ENCODE measurements at regions not wholly inside any gene's neighbourhood (a gene's known extent, or its start where the extent isn't known, plus 50 kb on each side); places are given as distances from the start of the nearest gene placed in this dataset.
"Not testable (repeated sequence)": the region's sequence is repeated elsewhere in the genome, so short reads cannot be mapped to it uniquely, and the experiment has no call there.

- peak; percentile 88 for DNase-seq
Measured at GRCh38 chr7:81887098-81888090, 117.5 kb upstream of the HGF start.

GRCh38 chr7:81886211-81886764 lies 116.4 kb upstream of the HGF start:
- DNase-seq, result peak; percentile 18

GRCh38 chr7:81884817-81885216 lies 115.0 kb upstream of the HGF start:
- DNase-seq, result no peak

GRCh38 chr7:81883801-81884393 lies 114.0 kb upstream of the HGF start:
- no peak for DNase-seq

- no peak for DNase-seq
Measured at GRCh38 chr7:81882086-81882485, 112.2 kb upstream of the HGF start.

- no peak for DNase-seq
Measured at GRCh38 chr7:81877890-81878289, 108.0 kb upstream of the HGF start.

GRCh38 chr7:81873559-81873958 lies 103.7 kb upstream of the HGF start:
- DNase-seq, result no peak

- no peak for DNase-seq
Measured at GRCh38 chr7:81871606-81872265, 101.9 kb upstream of the HGF start.

- no peak for DNase-seq
Measured at GRCh38 chr7:81870608-81871007, 100.8 kb upstream of the HGF start.

GRCh38 chr7:81869670-81870069 lies 99.8 kb upstream of the HGF start:
- DNase-seq, result peak; percentile 55

- DNase-seq, result no peak
Measured at GRCh38 chr7:81865754-81866153, 95.9 kb upstream of the HGF start.

GRCh38 chr7:81859433-81859832 lies 89.6 kb upstream of the HGF start:
- no peak for DNase-seq

- DNase-seq, result not testable (repeated sequence)
Measured at GRCh38 chr7:81858820-81859219, 89.0 kb upstream of the HGF start.

GRCh38 chr7:81857385-81857784 lies 87.5 kb upstream of the HGF start:
- DNase-seq, result no peak

- DNase-seq, result no peak
Measured at GRCh38 chr7:81854518-81854917, 84.7 kb upstream of the HGF start.

- no peak for DNase-seq
Measured at GRCh38 chr7:81852701-81853100, 82.9 kb upstream of the HGF start.

GRCh38 chr7:81851413-81851812 lies 81.6 kb upstream of the HGF start:
- no peak for DNase-seq

- DNase-seq, result peak; percentile 69
Measured at GRCh38 chr7:81846398-81846797, 76.6 kb upstream of the HGF start.

- peak; percentile 13 for DNase-seq
Measured at GRCh38 chr7:81845744-81846241, 75.9 kb upstream of the HGF start.

GRCh38 chr7:81843657-81844056 lies 73.8 kb upstream of the HGF start:
- DNase-seq, result not testable (repeated sequence)

- DNase-seq, result no peak
Measured at GRCh38 chr7:81842361-81842760, 72.5 kb upstream of the HGF start.

GRCh38 chr7:81839708-81840369 lies 70.0 kb upstream of the HGF start:
- no peak for DNase-seq

- no peak for DNase-seq
Measured at GRCh38 chr7:81833401-81833800, 63.6 kb upstream of the HGF start.

Data from hematopoietic multipotent progenitor cell treated with erythropoietin and hydrocortisone succinate and interleukin-3 and kit ligand, for 4 days (in vitro differentiated cells).